A549 (cell line): ENCODE measurements at regions not wholly inside any gene's neighbourhood (a gene's known extent, or its start where the extent isn't known, plus 50 kb on each side); places are given as distances from the start of the nearest gene placed in this dataset.

ENCODE experiments used
- ATAC-seq, 2 experiments: fragments of 200-7000 bp in 1 of 2; fragments of >200 bp in 1 of 2; cut with Nextera tagmentation in 1 of 2; cut with Tn5 transposase in 1 of 2; 3 replicates each; pipeline versions ENCODE4 v1.8.0 to v1.9.1; 2018 to 2020; ENCODE audit warnings: mild to moderate bottlenecking in 1 of 2, moderate library complexity in 1 of 2
- CTCF ChIA-PET: fragments of 300-600 bp; sonication (Branson Sonifier 250); formaldehyde crosslinking; extraction: SDS; loops from one replicate; lab custom pipeline; 2021; ENCODE audit warnings: antibody characterized with exemption, inconsistent platforms; lab: Yijun Ruan, JAX
- POLR2A ChIA-PET: fragments of 350-600 bp; formaldehyde crosslinking; extraction: SDS; loops from one replicate; lab custom pipeline; 2021; ENCODE audit warnings: antibody characterized with exemption, inconsistent platforms; lab: Yijun Ruan, JAX
- DNase-seq, 2 experiments: peaks; one replicate each; pipeline versions ENCODE4 v3.0.0 to v3.0.0-alpha.2; 2011 to 2016; ENCODE audit warnings: low read depth in 1 of 2, low spot score in 1 of 2
- FAIRE-seq: peaks from 2 replicates; lab custom pipeline; 2011; peaks lifted over from hg19 to GRCh38; lab: Jason Lieb, UNC
- H3K27ac ChIP-seq, 2 experiments: fragments of >200 bp; sonication (Bioruptor Twin); formaldehyde crosslinking; 3 replicates each; pipeline ENCODE4 v1.5.1; 2016 to 2017
- H3K4me1 ChIP-seq: fragments of >200 bp; sonication (Bioruptor Twin); formaldehyde crosslinking; 3 replicates; pipeline ENCODE4 v1.6.1; 2016
- H3K4me2 ChIP-seq: fragments of >200 bp; sonication (Bioruptor Twin); formaldehyde crosslinking; 3 replicates; pipeline ENCODE4 v1.6.1; 2016
- H3K4me3 ChIP-seq: fragments of >200 bp; sonication (Bioruptor Twin); formaldehyde crosslinking; 3 replicates; pipeline ENCODE4 v1.5.1; 2016
- H3K9me3 ChIP-seq: fragments of >200 bp; sonication (Bioruptor Twin); formaldehyde crosslinking; 3 replicates; pipeline ENCODE4 v1.6.1; 2016
- CBX2 ChIP-seq: fragments of 200-600 bp; sonication (generic); IDR thresholded peaks from 2 replicates; pipeline ENCODE4 v1.6.1; 2016; ENCODE audit warnings: low read depth, mild to moderate bottlenecking, borderline replicate concordance
- CBX8 ChIP-seq: fragments of 200-600 bp; sonication (generic); IDR thresholded peaks from 2 replicates; pipeline ENCODE4 v1.6.1; 2016
- CEBPB ChIP-seq, 2 experiments: fragments of >200 bp in 1 of 2; sonication (Bioruptor Twin) in 1 of 2; formaldehyde crosslinking in 1 of 2; IDR thresholded peaks; 2 replicates each; pipeline ENCODE4 v1.6.1; 2012 to 2016
- CHD2 ChIP-seq: fragments of 150-350 bp; IDR thresholded peaks from 2 replicates; pipeline ENCODE4 v1.6.1; 2014; ENCODE audit warnings: low read length; ENCODE audit not compliant: partially characterized antibody
- CTCF ChIP-seq: fragments of >200 bp; sonication (Bioruptor Twin); formaldehyde crosslinking; IDR thresholded peaks from 3 replicates; pipeline ENCODE4 v1.5.1; 2016
- EHF ChIP-seq: fragments of 250-450 bp; sonication (Bioruptor Pico); IDR thresholded peaks from 2 replicates; pipeline ENCODE4 v1.5.0; 2020; ENCODE audit warnings: mild to moderate bottlenecking
- ELK1 ChIP-seq: fragments of 150-350 bp; IDR thresholded peaks from 2 replicates; pipeline ENCODE4 v1.6.1; 2014; ENCODE audit warnings: low read depth, mild to moderate bottlenecking, low read length
- HOXA7 ChIP-seq: fragments of 250-450 bp; sonication (Bioruptor Pico); IDR thresholded peaks from 2 replicates; pipeline ENCODE4 v1.5.0; 2020; ENCODE audit warnings: mild to moderate bottlenecking, moderate library complexity
- KDM5A ChIP-seq: fragments of 200-600 bp; sonication (generic); IDR thresholded peaks from 2 replicates; pipeline ENCODE4 v1.6.1; 2016; ENCODE audit warnings: antibody characterized with exemption, mild to moderate bottlenecking
- MAFK ChIP-seq: fragments of 450-650 bp; IDR thresholded peaks from 2 replicates; pipeline ENCODE4 v1.6.1; 2014; ENCODE audit not compliant: partially characterized antibody
- MAZ ChIP-seq: fragments of 150-350 bp; IDR thresholded peaks from 2 replicates; pipeline ENCODE4 v1.6.1; 2014; ENCODE audit warnings: antibody characterized with exemption, low read depth, low read length, borderline replicate concordance
- NR3C1 ChIP-seq: fragments of >200 bp; sonication (Bioruptor Twin); formaldehyde crosslinking; IDR thresholded peaks from 3 replicates; pipeline ENCODE4 v1.6.1; 2017
- PHF8 ChIP-seq: fragments of 200-600 bp; sonication (generic); IDR thresholded peaks from 2 replicates; pipeline ENCODE4 v1.6.1; 2016; ENCODE audit warnings: low read depth, mild to moderate bottlenecking, antibody characterized with exemption, moderate library complexity, borderline replicate concordance
- RCOR1 ChIP-seq: fragments of 150-350 bp; IDR thresholded peaks from 2 replicates; pipeline ENCODE4 v1.6.1; 2014; ENCODE audit warnings: antibody characterized with exemption, low read length, low read depth
- RFX5 ChIP-seq: fragments of 450-650 bp; IDR thresholded peaks from 2 replicates; pipeline ENCODE4 v1.7.1; 2014; ENCODE audit warnings: antibody characterized with exemption, mild to moderate bottlenecking, moderate library complexity
- SMC3 ChIP-seq: fragments of >200 bp; sonication (Bioruptor Twin); formaldehyde crosslinking; IDR thresholded peaks from 3 replicates; pipeline ENCODE4 v1.6.1; 2018; ENCODE audit warnings: inconsistent platforms
- USF2 ChIP-seq: fragments of 450-650 bp; IDR thresholded peaks from 2 replicates; pipeline ENCODE4 v1.6.1; 2014; ENCODE audit warnings: antibody characterized with exemption
- ZFP36 ChIP-seq: fragments of 450-650 bp; IDR thresholded peaks from 2 replicates; pipeline ENCODE4 v1.6.1; 2014; ENCODE audit warnings: borderline replicate concordance; ENCODE audit not compliant: partially characterized antibody
- ZNF302 ChIP-seq: fragments of 250-450 bp; sonication (Bioruptor Pico); IDR thresholded peaks from 2 replicates; pipeline ENCODE4 v1.9.0; 2021; ENCODE audit warnings: inconsistent platforms, mild to moderate bottlenecking, moderate library complexity
- WGBS: methylation state at CpG from one replicate; pipeline ENCODE4 v1.1.6; 2017; ENCODE audit errors: missing lambda C conversion rate; 5-methylcytosine and 5-hydroxymethylcytosine counted together
- TF ChIP-seq, protein P1 (sequence below): IDR thresholded peaks from 2 replicates; pipeline ENCODE4 v1.6.1; 2012; ENCODE audit warnings: low read depth, borderline replicate concordance
- TF ChIP-seq, protein P2 (sequence below): fragments of 250-450 bp; sonication (Bioruptor Pico); IDR thresholded peaks from 2 replicates; pipeline ENCODE4 v1.5.0; 2020; ENCODE audit warnings: low read depth, mild to moderate bottlenecking, moderate library complexity

DNA sequence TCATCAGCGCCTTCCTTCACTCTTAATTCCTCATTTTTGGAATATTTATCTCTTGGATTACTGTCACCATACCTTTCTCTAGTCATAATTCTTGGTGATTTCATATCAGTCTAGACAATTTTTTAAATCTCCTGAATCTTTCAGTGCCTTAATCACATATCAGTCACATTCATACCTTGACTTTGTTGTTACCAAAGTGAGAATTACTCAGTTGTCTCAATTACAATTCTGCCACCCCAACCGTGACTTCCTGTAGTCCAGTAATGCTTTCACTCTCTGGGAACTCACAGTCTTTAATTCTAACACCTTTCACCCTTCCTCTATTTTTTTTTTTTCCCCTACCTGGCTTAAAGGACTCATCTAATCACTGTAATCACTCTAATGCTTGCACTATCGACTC, 1275.3 kb upstream of the TENM3 start (continued):
- TF ChIP-seq ELK1 (no peak), ZFP36 (no peak), USF2 (no peak), HOXA7 (CRISPR knock-in tag) (no peak), EHF (no peak), PHF8 (no peak)

DNA sequence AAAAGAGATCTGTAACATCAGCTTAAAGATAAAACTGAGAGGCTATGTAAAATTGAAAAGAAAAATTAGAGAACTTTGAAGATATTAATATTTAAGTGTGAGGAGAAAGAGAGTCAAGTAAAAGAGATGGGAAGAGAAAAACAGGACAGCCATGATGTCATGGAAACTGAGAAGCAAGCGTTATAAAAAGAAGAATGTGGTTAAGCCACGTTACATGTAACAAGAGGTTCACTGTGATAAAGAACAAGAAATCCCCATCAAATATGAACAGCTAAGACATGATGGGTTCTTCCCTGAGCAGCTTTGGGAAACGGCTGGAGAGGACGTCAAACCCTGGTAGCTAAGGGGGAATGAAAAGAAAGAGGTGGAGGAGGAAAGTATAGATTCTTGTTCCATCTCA, 1269.3 kb upstream of the TENM3 start:
- H3K27ac ChIP-seq: no peak overlapping the region
- FAIRE-seq: no peak
- DNase-seq: no peak
- no peak overlapping the region for H3K4me3 ChIP-seq
- no peak for TF ChIP-seq MAZ
- no peak for TF ChIP-seq RCOR1
- TF ChIP-seq, all 56 proteins: peak for 0
- POLR2A ChIA-PET: no interaction called here
- Histone ChIP-seq H3K4me2 (no peak overlapping the region), H3K4me1 (no peaks in the 10 kb centered on the region), H3K9me3 (no peaks in the 10 kb centered on the region)
- ATAC-seq: no peak
- CTCF ChIA-PET: no interaction called here
- WGBS: 23% methylated on average over 4 of the region's 4 CpGs

- Histone ChIP-seq H3K4me2 (no peak overlapping the region), H3K4me3 (no peak overlapping the region), H3K9me3 (no peaks in the 10 kb centered on the region), H3K27ac (no peak overlapping the region), H3K4me1 (no peaks in the 10 kb centered on the region)
- DNase-seq: no peak
- FAIRE-seq: no peak
- TF ChIP-seq MAZ (no peak), RFX5 (no peak), NR3C1 (no peak), CBX8 (no peak), MAFK (no peak), CTCF (no peak), KDM5A (no peak), CEBPB (IDR thresholded peaks at IDR 0.05) (no peak), HOXA7 (CRISPR knock-in tag) (no peak), SMC3 (no peak), ZNF302 (CRISPR knock-in tag) (no peak), CBX2 (no peak), CHD2 (no peak)
- TF ChIP-seq, protein P1, sequence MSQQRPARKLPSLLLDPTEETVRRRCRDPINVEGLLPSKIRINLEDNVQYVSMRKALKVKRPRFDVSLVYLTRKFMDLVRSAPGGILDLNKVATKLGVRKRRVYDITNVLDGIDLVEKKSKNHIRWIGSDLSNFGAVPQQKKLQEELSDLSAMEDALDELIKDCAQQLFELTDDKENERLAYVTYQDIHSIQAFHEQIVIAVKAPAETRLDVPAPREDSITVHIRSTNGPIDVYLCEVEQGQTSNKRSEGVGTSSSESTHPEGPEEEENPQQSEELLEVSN: no peak
- TF ChIP-seq, protein P2, sequence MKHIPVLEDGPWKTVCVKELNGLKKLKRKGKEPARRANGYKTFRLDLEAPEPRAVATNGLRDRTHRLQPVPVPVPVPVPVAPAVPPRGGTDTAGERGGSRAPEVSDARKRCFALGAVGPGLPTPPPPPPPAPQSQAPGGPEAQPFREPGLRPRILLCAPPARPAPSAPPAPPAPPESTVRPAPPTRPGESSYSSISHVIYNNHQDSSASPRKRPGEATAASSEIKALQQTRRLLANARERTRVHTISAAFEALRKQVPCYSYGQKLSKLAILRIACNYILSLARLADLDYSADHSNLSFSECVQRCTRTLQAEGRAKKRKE (CRISPR knock-in tag): no peak
- ChIA-PET CTCF (no interaction called here), POLR2A (no interaction called here)
- 23% methylated on average over 3 of the region's 3 CpGs for WGBS
- ATAC-seq: no peak
Measured at GRCh38 chr4:180990931-180991330, 1252.3 kb upstream of the TENM3 start.
